Skeletal muscle satellite cell (primary cell): ENCODE measurements at regions not wholly inside any gene's neighbourhood (a gene's known extent, or its start where the extent isn't known, plus 50 kb on each side); places are given as distances from the start of the nearest gene placed in this dataset.

Experiments
- H3K27me3 ChIP-seq: 2 replicates; pipeline ENCODE4 v1.7.0; 2013; ENCODE audit warnings: low read length; ENCODE audit not compliant: control insufficient read depth, insufficient read depth
- H3K36me3 ChIP-seq: 2 replicates; pipeline ENCODE4 v1.7.0; 2013; ENCODE audit warnings: mild to moderate bottlenecking, control low read depth, low read length; ENCODE audit not compliant: insufficient read depth
- H3K4me1 ChIP-seq: 2 replicates; pipeline ENCODE4 v1.7.0; 2013; ENCODE audit warnings: low read length; ENCODE audit not compliant: control insufficient read depth, insufficient read depth
- H3K4me2 ChIP-seq: 2 replicates; pipeline ENCODE4 v1.7.0; 2013; ENCODE audit warnings: mild to moderate bottlenecking, low read length
- H3K4me3 ChIP-seq: 2 replicates; pipeline ENCODE4 v1.7.0; 2013; ENCODE audit warnings: low read length
- H3K9ac ChIP-seq: 2 replicates; pipeline ENCODE4 v1.7.0; 2013; ENCODE audit warnings: mild to moderate bottlenecking, low read depth, low read length, moderate library complexity
- H3K9me3 ChIP-seq: replicated peaks from 2 replicates; pipeline ENCODE4 v1.7.0; 2013; ENCODE audit warnings: mild to moderate bottlenecking, control low read depth, low read length

DNA sequence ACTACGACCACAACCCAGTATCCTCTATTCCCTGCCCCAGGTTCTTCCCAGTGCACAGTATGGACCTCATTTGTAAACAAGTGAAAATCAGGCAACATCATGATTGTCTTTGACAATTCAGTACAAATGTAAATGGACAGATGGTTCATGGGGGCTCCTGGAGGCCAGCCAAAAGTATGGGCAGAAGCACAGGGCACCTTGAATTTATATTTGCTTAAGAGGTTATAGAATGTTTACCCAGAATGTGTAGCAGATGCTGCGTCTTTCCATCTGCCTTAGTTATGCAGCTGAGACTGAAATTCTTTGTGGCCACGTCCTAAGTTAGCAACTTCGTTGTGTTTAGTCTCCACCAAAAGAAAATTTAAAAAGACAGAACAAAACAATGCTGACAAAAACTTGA, 559.6 kb upstream of the NRSN1 start:
- Histone ChIP-seq H3K9ac (no peak overlapping the region), H3K36me3 (no peaks in the 10 kb centered on the region), H3K27me3 (no peaks in the 10 kb centered on the region), H3K4me3 (no peak overlapping the region), H3K4me2 (no peak overlapping the region), H3K4me1 (no peaks in the 10 kb centered on the region), H3K9me3 (no peaks in the 10 kb centered on the region)

DNA sequence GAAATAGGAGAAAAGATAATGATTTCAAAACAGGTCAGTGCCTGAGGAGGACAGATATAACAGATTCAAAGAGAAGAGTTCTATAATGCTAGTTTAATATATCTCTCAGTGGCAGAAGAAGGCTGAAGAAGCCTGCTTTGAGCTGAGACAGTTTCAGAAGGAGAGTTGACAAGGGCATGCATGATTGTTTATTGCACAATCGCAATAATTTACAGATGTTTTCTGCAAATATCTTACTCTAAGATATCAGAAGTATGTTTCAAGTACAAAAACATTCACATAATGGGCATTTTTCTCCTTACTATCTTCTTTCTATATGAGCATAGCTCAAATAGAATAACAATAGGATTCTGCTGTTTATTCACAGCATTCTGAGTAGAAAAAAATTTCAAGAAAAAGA, 557.7 kb upstream of the NRSN1 start:
- no peaks in the 10 kb centered on the region for H3K9me3 ChIP-seq
- H3K4me1 ChIP-seq: no peaks in the 10 kb centered on the region
- H3K36me3 ChIP-seq: no peaks in the 10 kb centered on the region
- H3K9ac ChIP-seq: no peak overlapping the region
- no peaks in the 10 kb centered on the region for H3K27me3 ChIP-seq
- H3K4me2 ChIP-seq: no peak overlapping the region
- H3K4me3 ChIP-seq: no peak overlapping the region

DNA sequence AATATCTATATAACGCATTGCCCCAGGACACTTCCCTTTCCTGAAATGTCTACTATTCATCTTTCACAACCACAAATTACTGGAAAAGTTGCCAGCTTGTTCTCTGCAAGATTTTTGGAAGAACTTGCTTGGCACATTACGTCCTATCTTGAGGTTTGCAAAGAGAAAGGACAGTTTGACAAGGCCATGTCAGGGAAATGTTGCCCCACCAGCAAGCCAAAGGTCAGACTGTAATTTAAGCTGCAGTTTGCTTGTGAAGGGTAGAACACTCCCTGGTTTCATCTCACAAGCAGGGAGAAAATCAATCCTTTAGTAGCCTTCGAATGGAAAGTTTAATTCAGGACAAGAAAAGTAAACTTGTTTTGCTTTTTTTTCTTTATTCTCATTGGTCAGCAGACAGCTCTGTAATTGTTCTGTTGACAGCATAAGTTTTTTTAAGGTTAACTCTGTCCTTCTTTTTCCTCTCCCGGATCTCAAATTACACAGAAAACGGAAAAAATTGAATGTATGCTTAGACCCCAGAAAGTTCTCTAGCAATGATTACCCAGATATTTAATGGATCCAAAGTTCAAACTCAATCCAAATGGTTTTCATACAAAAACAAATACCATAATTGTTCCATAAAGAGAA, 541.8 kb upstream of the NRSN1 start:
- no peaks in the 10 kb centered on the region for H3K27me3 ChIP-seq
- no peaks in the 10 kb centered on the region for H3K36me3 ChIP-seq
- H3K4me2 ChIP-seq: no peak overlapping the region
- no peak overlapping the region for H3K9ac ChIP-seq
- H3K4me3 ChIP-seq: no peak overlapping the region
- no peaks in the 10 kb centered on the region for H3K4me1 ChIP-seq
- H3K9me3 ChIP-seq: no peaks in the 10 kb centered on the region

DNA sequence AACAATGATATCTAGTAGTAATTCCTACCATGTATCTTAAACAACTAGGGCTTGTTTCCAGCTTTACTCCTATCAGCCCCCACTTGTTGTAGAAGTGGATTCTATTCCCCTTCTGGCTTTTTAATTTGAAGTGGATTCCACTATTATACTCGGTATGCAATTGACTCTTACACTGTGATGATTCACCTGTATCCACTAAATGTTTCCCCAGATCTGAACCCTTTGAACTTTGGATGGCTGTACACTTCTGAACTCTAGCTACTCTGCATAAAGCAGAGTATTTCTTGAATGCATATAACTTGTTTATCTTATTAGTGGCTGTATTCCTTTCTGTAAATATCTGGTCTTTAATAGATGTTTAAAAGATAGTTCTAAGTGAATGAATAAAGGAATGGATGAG, 538.4 kb upstream of the NRSN1 start:
- no peak overlapping the region for H3K9ac ChIP-seq
- no peaks in the 10 kb centered on the region for H3K4me1 ChIP-seq
- no peaks in the 10 kb centered on the region for H3K36me3 ChIP-seq
- no peak overlapping the region for H3K4me3 ChIP-seq
- H3K27me3 ChIP-seq: no peaks in the 10 kb centered on the region
- H3K4me2 ChIP-seq: no peak overlapping the region
- no peaks in the 10 kb centered on the region for H3K9me3 ChIP-seq

DNA sequence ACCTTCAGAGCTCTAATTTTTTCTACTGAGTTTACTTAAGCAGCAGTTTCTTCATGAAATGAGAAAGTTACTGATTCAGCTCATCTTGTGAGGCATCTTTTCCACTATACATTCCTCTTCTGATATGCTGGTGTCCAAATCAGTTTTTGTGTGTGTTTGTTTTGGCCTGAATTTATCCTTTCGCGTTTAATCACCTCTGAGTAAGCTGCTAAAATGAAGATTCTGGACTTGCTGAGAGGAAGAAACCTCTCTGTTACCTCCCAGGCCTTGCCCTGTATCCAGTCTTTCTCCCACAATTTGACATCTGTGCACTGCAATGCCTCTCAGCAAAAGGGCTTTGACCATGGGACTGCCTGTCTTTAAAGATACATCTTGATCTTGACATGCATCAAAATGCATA, 536.2 kb upstream of the NRSN1 start:
- Histone ChIP-seq H3K27me3 (no peaks in the 10 kb centered on the region), H3K4me3 (no peak overlapping the region), H3K9ac (no peak overlapping the region), H3K36me3 (no peaks in the 10 kb centered on the region), H3K4me2 (no peak overlapping the region), H3K4me1 (no peaks in the 10 kb centered on the region), H3K9me3 (no peaks in the 10 kb centered on the region)

DNA sequence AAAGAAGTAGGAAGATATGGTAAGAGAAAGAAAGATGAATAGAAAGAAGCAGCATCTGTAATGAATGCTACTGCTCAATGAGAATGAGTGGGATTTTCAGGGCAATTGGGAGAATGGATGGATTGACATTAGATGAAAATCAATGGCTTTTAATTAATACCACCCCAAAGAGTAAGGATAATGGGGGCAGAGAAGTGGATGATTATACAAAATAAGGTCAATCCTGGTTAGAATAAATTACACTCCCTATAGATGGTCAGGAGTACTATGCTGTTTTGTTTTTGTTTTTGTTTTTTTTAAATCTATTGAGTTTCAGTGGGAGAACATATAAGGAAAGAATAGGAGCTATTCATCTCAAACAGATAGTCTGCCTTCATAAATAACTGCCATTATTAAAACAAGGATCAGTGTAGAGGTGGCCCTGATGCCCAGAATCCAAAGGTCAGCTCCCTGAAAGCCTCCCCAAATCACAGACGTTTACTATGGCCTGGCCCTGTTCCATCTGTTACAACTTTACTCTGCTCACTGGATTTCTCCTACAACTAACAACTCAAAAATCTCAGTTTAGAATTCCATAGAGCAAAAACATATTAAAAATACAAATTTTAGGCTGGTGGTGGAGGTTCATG, 535.4 kb upstream of the NRSN1 start:
- no peak overlapping the region for H3K4me2 ChIP-seq
- no peaks in the 10 kb centered on the region for H3K4me1 ChIP-seq
- no peaks in the 10 kb centered on the region for H3K27me3 ChIP-seq
- no peak overlapping the region for H3K9ac ChIP-seq
- H3K9me3 ChIP-seq: no peaks in the 10 kb centered on the region
- H3K36me3 ChIP-seq: no peaks in the 10 kb centered on the region
- H3K4me3 ChIP-seq: no peak overlapping the region

DNA sequence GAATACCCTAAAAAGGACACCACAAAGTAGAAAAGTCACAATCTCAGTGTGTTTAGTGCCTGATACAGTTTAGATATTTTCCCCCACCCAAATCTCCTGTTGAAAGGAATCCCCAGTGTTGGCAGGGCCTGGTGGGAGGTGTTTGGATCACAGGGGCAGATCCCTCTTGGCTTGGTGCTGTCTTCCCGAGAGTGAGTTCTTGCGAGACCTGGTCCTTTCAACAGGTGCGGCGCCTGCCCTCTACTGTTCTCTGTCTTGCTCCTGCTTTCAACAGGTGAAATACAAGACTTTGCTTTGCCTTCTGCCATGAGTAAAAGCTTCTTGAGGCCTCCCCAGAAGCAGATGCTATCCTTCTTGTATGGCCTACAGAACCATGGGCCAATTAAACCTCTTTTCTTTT, 534.3 kb upstream of the NRSN1 start:
- Histone ChIP-seq H3K4me1 (no peaks in the 10 kb centered on the region), H3K36me3 (no peaks in the 10 kb centered on the region), H3K9ac (no peak overlapping the region), H3K9me3 (no peaks in the 10 kb centered on the region), H3K4me3 (no peak overlapping the region), H3K27me3 (no peaks in the 10 kb centered on the region), H3K4me2 (no peak overlapping the region)

DNA sequence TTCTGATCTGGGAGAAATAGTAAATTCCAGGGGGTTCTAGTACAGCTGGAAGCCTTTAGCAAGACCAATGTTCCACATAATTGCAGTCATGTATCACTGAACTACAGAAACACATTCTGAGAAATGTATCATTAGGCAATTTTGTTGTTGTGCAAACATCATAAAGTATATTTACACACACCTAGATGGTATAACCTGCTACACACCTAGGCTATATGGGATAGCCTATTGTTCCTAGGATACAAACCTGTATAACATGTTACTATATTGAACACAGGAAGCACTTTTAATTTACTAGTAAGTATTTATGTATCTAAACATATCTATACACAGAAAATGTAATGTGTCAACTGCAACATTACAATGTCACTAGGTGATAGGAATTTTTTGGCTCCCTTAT, 525.9 kb upstream of the NRSN1 start:
- H3K4me1 ChIP-seq: no peaks in the 10 kb centered on the region
- no peak overlapping the region for H3K9ac ChIP-seq
- no peaks in the 10 kb centered on the region for H3K9me3 ChIP-seq
- no peaks in the 10 kb centered on the region for H3K36me3 ChIP-seq
- no peaks in the 10 kb centered on the region for H3K27me3 ChIP-seq
- H3K4me3 ChIP-seq: no peak overlapping the region
- no peak overlapping the region for H3K4me2 ChIP-seq

DNA sequence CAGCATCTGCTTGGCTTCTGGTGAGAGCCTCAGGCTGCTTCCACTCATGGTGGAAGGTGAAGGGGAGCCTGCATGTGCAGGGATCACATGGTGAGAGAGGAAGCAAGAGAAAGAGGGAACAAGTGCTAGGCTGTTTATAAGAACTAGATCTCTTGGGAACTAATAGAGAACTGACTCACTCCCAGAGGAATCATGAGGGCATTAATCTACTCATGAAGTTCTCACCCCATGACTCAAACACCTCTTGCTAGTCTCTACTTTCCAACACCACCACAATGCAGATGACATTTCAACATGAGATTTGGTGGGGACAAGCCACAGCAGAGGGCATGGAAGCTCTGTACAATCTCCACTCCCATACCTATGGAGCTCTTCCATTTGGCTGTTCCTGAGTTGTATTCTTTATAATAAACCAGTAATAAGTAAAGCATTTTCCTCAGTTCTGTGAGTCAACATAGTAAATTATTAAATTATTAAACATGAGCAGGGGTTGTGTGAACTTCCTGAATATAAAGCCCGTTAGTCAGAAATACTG, 524.1 kb upstream of the NRSN1 start:
- H3K4me2 ChIP-seq: no peak overlapping the region
- no peaks in the 10 kb centered on the region for H3K9me3 ChIP-seq
- H3K4me3 ChIP-seq: no peak overlapping the region
- no peaks in the 10 kb centered on the region for H3K36me3 ChIP-seq
- no peaks in the 10 kb centered on the region for H3K4me1 ChIP-seq
- no peak overlapping the region for H3K9ac ChIP-seq
- no peaks in the 10 kb centered on the region for H3K27me3 ChIP-seq

DNA sequence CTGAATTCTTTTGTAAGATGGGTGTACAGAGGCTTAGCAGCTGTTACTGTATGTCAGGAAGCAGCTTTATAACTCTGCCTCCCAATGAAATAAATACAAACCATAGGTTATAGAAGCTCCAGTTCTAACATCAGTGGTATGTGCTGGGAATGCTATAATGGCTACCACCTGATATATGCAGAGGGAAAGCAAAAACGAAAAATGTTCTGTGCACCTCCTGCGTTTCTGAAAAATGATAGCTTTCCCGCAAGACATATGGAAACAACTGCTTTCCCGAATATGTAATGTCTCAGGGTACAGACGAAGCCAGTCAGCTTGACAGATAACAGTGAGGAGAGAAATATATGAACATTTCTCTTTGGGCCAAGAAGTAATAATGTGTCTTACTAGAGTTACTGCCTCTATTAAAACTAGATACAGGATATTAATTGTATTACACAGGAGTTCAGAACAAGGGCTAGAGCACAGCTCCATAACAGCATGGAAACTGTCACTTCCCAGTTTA, 517.0 kb upstream of the NRSN1 start:
- no peak overlapping the region for H3K4me2 ChIP-seq
- no peaks in the 10 kb centered on the region for H3K4me1 ChIP-seq
- H3K9me3 ChIP-seq: no peaks in the 10 kb centered on the region
- no peak overlapping the region for H3K4me3 ChIP-seq
- no peaks in the 10 kb centered on the region for H3K27me3 ChIP-seq
- no peak overlapping the region for H3K9ac ChIP-seq
- H3K36me3 ChIP-seq: no peaks in the 10 kb centered on the region

DNA sequence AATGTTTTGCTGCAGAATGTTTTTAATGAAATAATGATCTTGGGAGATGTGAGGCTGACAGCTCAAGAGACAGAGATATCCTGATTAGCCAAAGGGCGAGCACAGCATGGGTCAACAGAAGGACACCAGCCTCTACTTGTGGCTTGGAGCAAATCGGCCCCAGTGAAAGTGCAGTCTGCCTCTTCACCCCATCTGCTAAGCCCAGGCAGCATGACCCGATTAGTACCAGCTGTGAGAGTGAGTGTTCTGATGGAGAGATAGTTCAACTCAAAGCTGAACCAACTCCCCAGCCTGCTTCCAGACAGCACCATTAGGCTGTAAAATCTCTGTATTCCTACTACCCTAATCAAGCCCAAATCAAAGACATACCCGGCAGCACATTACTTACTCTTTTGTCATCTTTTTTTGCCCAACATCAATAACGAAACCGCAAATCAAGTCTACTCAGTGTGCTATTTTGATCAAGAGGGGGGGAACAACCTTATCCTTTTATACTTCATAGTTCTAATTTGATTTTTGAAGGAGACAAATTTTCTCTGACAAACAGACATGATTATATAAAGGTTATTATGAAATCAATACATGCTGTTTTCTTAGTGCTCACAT, 514.1 kb upstream of the NRSN1 start:
- no peak overlapping the region for H3K9ac ChIP-seq
- no peak overlapping the region for H3K4me2 ChIP-seq
- H3K4me3 ChIP-seq: no peak overlapping the region
- no peaks in the 10 kb centered on the region for H3K36me3 ChIP-seq
- H3K9me3 ChIP-seq: no peaks in the 10 kb centered on the region
- no peaks in the 10 kb centered on the region for H3K27me3 ChIP-seq
- no peaks in the 10 kb centered on the region for H3K4me1 ChIP-seq

DNA sequence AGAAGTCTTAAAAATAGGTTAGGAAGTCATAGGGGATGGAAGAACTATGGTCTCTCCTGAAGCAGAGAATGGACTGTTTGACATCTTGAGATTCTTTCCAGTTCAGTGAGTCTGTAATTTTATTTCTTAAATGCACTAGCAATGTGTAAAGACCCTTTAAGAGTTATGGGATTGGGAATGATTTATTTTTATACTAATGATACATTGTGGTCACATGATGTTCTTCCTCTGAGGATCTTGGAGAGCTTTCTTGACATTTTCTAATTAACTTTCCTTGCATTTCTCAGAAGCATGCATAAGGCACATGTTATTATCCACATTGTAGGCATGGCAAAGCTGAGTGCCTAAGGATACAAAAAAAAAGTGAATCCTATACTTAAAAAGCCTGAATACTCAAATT, 507.6 kb upstream of the NRSN1 start:
- Histone ChIP-seq H3K36me3 (no peaks in the 10 kb centered on the region), H3K27me3 (no peaks in the 10 kb centered on the region), H3K4me3 (no peak overlapping the region), H3K9me3 (no peaks in the 10 kb centered on the region), H3K4me1 (peaks cover 5% of the 10 kb centered on the region), H3K9ac (no peak overlapping the region), H3K4me2 (no peak overlapping the region)
